Esophagus muscularis mucosa (tissue), 3 donors: ENCODE measurements at regions not wholly inside any gene's neighbourhood (a gene's known extent, or its start where the extent isn't known, plus 50 kb on each side); places are given as distances from the start of the nearest gene placed in this dataset.
A peak's percentile ranks its signal among the peaks of the same experiment; 100 is the strongest.

ENCODE experiments used
- CTCF ChIP-seq, 3 experiments: fragments of 200-600 bp in 2 of 3; fragments of 450-650 bp in 1 of 3; sonication (generic) in 2 of 3; IDR thresholded peaks; one replicate each; pipeline ENCODE4 v1.5.1; 2017 to 2019; ENCODE audit warnings: antibody characterized with exemption in 3 of 3, mild to moderate bottlenecking in 2 of 3, moderate library complexity in 1 of 3
- POLR2A ChIP-seq: fragments of 450-650 bp; IDR thresholded peaks from one replicate; pipeline ENCODE4 v1.6.1; 2017; ENCODE audit warnings: antibody characterized with exemption, moderate library complexity, mild to moderate bottlenecking, low read depth

- TF ChIP-seq CTCF (IDR thresholded peaks at IDR 0.05) = peak; percentile 64 to 83 (median 72)
- no peak for TF ChIP-seq POLR2A
Observed at GRCh38 chr14:44846232-44846824, 115.4 kb downstream of the KLHL28 start.
